Lower leg skin (tissue), 4 donors: ENCODE measurements at regions not wholly inside any gene's neighbourhood (a gene's known extent, or its start where the extent isn't known, plus 50 kb on each side); places are given as distances from the start of the nearest gene placed in this dataset.

ENCODE experiments used
- DNase-seq, 2 donors: peaks; one replicate each; pipeline ENCODE4 v3.0.0-alpha.2; 2019; ENCODE audit warnings: low spot score in 2 of 2
- H3K4me3 ChIP-seq: fragments of 200-600 bp; sonication (generic); 2 replicates; pipeline ENCODE4 v1.5.1; 2017; ENCODE audit warnings: mild to moderate bottlenecking, low read depth; ENCODE audit not compliant: poor library complexity, severe bottlenecking
- POLR2A ChIP-seq, 2 donors: fragments of 450-650 bp; IDR thresholded peaks; one replicate each; pipeline ENCODE4 v1.6.1; 2016 to 2017; ENCODE audit warnings: antibody characterized with exemption in 2 of 2, mild to moderate bottlenecking in 1 of 2, moderate library complexity in 1 of 2
- WGBS, 2 donors: methylation state at CpG; one replicate each; pipeline ENCODE4 v1.1.5; 2018; 5-methylcytosine and 5-hydroxymethylcytosine counted together
- intact Hi-C: fragments of 100-400 bp; cut with DNase I; formaldehyde crosslinking; loops from one replicate; pipeline ENCODE4 v1.15.0; 2023; ENCODE audit warnings: low total_unique reads
- TF ChIP-seq, protein P1 (sequence below), 3 donors: fragments of 450-650 bp; IDR thresholded peaks; one replicate each; pipeline ENCODE4 v1.5.1; 2016; ENCODE audit warnings: antibody characterized with exemption in 3 of 3, mild to moderate bottlenecking in 3 of 3, moderate library complexity in 2 of 3

DNA sequence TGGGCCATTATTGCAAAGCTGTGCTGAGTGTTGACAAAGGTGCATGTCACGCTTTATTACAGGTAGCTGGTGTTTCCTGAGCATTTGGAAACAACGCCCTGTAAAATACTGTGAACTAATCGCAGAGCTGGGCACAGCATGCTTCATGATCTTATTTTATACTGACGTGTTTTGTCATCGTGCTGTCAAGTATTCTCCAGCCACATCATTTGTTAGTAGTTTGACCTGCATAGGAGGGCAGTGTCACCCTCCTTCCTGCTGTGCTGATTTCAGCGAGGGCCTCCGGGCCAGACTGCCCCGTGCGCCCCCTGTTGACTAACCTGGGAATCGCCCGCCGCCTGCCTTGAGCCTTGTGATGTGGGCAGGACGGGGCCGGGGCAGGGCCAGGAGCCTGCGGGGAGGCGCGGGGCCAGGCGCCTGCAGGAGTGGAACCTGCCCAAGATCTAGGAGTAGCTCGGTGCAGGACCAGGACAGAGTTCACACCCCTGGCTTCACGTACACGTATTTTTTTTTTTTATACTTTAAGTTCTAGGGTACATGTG is 820.7 kb downstream of the KCNJ18 start:
- intact Hi-C loops = no loop called here
- TF ChIP-seq, protein P1, sequence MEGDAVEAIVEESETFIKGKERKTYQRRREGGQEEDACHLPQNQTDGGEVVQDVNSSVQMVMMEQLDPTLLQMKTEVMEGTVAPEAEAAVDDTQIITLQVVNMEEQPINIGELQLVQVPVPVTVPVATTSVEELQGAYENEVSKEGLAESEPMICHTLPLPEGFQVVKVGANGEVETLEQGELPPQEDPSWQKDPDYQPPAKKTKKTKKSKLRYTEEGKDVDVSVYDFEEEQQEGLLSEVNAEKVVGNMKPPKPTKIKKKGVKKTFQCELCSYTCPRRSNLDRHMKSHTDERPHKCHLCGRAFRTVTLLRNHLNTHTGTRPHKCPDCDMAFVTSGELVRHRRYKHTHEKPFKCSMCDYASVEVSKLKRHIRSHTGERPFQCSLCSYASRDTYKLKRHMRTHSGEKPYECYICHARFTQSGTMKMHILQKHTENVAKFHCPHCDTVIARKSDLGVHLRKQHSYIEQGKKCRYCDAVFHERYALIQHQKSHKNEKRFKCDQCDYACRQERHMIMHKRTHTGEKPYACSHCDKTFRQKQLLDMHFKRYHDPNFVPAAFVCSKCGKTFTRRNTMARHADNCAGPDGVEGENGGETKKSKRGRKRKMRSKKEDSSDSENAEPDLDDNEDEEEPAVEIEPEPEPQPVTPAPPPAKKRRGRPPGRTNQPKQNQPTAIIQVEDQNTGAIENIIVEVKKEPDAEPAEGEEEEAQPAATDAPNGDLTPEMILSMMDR (IDR thresholded peaks at IDR 0.05) = no peak
- no peak for TF ChIP-seq POLR2A (IDR thresholded peaks at IDR 0.05)
- 78 to 80% methylated on average over 21 of the region's 21 CpGs for WGBS, 2 donors
- DNase-seq = peak in 1 of 2 donors; percentile 62
- no peak overlapping the region for H3K4me3 ChIP-seq

GRCh38 chr17:22514315-22514714 is 822.0 kb downstream of the KCNJ18 start:
- WGBS, 2 donors = 75 to 78% methylated on average over 6 of the region's 6 CpGs
- intact Hi-C loops = no loop called here
- no peak overlapping the region for H3K4me3 ChIP-seq
- DNase-seq = no peak
- no peak for TF ChIP-seq POLR2A (IDR thresholded peaks at IDR 0.05)
- TF ChIP-seq, protein P1 (IDR thresholded peaks at IDR 0.05) = no peak

DNA sequence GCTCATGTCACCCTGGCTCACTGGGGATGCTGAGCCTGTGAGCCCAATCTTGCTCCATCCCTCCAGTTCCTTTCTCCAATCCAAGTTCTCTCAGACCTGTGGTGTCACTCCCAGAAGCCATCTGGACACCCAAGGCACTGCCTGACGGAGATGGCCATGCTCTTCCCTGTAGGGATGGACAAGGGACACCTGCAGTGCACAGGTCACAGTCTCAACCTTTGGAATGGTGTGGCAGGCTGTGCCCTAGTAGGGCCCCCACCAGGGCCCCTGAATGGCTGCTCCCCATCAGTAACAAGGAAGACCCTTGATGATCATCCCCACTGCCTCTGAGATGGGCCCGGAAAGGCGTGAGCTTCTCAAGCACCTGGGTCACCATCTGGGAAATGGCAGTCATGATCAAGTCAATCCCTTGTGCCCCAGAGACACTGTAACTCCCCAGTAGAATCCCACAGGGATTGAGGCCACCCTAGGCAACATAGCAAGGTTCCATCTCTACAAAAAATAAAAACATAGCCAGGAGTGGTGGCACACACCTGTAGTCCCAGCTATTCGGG is 822.5 kb downstream of the KCNJ18 start:
- intact Hi-C loops = no loop called here
- DNase-seq = peak in 1 of 2 donors; percentile 74
- 80 to 92% methylated on average over 3 to 4 of the region's 4 CpGs for WGBS, 2 donors

DNA sequence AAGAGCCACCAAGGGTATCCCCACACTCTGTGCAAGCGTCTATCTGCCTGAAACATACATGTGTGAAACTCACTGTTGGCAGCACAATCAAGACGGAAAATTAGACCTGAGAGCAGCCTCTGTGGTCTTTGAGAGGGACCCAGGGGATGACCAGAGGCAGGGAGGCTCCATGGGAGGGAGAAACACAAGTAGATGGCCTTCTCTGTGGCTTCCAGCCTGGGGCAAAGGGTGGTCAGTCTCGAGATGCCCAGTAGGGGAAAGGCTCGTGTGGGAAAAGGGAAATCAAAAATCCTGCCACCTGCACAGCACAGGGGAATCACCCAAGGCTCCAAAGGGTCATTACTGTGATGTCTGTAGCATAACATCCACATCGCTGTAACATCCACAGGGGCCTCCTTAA is 823.3 kb downstream of the KCNJ18 start:
- peak in 1 of 2 donors; percentile 25 for DNase-seq
- no peak overlapping the region for H3K4me3 ChIP-seq
- WGBS, 2 donors = 47 to 63% methylated on average over 5 of the region's 5 CpGs
- intact Hi-C loops = no loop called here
- TF ChIP-seq, protein P1 (IDR thresholded peaks at IDR 0.05) = no peak
- TF ChIP-seq POLR2A (IDR thresholded peaks at IDR 0.05) = no peak

More for the DNA sequence above, 822.5 kb downstream of the KCNJ18 start:
- TF ChIP-seq, protein P1 (IDR thresholded peaks at IDR 0.05) = no peak
- H3K4me3 ChIP-seq = no peak overlapping the region

DNA sequence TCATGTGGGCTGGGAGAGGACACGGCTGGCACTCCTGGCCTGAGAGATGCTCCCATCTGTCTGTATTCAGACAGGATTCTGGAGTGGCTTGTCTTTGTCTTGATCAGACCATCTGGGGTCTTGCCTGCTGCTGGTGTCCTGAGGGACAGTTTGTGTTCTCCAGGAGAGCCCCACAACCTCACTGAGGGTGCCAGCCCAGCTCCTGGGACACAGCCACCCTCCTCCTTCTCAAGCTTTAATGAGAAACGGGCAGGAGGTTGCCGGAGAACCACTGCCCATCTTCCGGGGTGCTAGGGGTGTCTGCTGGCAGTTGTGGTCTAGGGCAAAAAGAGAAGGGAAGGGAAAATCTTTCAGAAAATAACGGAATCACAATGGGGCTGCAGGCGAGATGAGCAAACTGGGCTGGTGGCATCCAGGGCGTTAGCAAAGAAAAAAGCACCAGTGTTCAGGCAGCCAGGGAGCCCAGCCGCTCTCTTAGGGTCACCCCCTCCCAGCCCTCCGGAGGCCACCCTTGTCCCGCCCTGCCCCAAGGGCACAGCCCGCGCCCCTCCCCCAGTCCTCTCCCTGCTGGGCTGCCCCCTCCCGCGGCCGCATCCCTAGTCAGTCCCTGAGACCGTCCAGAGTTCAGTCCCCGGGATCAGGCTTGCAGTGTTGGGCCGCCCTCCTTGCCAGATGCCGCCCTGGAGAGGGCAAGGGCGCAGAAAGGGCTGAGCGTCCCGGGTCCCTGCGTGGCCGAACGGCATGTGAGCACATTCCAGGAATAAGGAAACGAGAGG is 824.7 kb downstream of the KCNJ18 start:
- intact Hi-C loops = no loop called here
- no peak overlapping the region for H3K4me3 ChIP-seq
- WGBS, 2 donors = 68 to 78% methylated on average over 23 to 26 of the region's 26 CpGs
- TF ChIP-seq POLR2A (IDR thresholded peaks at IDR 0.05) = no peak
- TF ChIP-seq, protein P1 (IDR thresholded peaks at IDR 0.05) = no peak
- peak in 1 of 2 donors; percentile 77 for DNase-seq
